Vagina (tissue), 2 donors: ENCODE measurements at regions not wholly inside any gene's neighbourhood (a gene's known extent, or its start where the extent isn't known, plus 50 kb on each side); places are given as distances from the start of the nearest gene placed in this dataset.

Experiments used
- DNase-seq, 2 donors: peaks; one replicate each; pipeline ENCODE4 v3.0.0-alpha.2; 2017; ENCODE audit errors: extremely low spot score in 2 of 2
- H3K27ac ChIP-seq: fragments of 200-600 bp; sonication (generic); one replicate; pipeline ENCODE4 v1.5.1; 2019
- H3K27me3 ChIP-seq: fragments of 200-600 bp; sonication (generic); one replicate; pipeline ENCODE4 v1.5.1; 2019
- H3K36me3 ChIP-seq, 2 donors: fragments of 200-600 bp; sonication (generic); one replicate each; pipeline ENCODE4 v1.5.1; 2017 to 2019
- H3K4me1 ChIP-seq: fragments of 200-600 bp; sonication (generic); one replicate; pipeline ENCODE4 v1.5.1; 2019
- H3K4me3 ChIP-seq, 2 donors: fragments of 200-600 bp; sonication (generic); 1 replicate in 1 of 2; 2 replicates in 1 of 2; pipeline ENCODE4 v1.5.1; 2016 to 2019
- H3K9me3 ChIP-seq: fragments of 200-600 bp; sonication (generic); one replicate; pipeline ENCODE4 v1.5.1; 2019
- CTCF ChIP-seq, 3 experiments: fragments of 450-650 bp in 2 of 3; fragments of 200-600 bp in 1 of 3; sonication (generic) in 1 of 3; IDR thresholded peaks; one replicate each; pipeline ENCODE4 v1.5.1; 2017 to 2019; ENCODE audit warnings: antibody characterized with exemption in 3 of 3, mild to moderate bottlenecking in 2 of 3, moderate library complexity in 2 of 3
- POLR2A ChIP-seq, 2 donors: fragments of 450-650 bp; IDR thresholded peaks; one replicate each; pipeline ENCODE4 v1.6.1; 2017; ENCODE audit warnings: antibody characterized with exemption in 2 of 2, mild to moderate bottlenecking in 2 of 2, moderate library complexity in 2 of 2
- POLR2AphosphoS5 ChIP-seq, 2 donors: sonication (generic); formaldehyde crosslinking; IDR thresholded peaks; one replicate each; pipeline ENCODE4 v1.9.0; 2017; ENCODE audit warnings: antibody characterized with exemption in 2 of 2, mild to moderate bottlenecking in 2 of 2, low read depth in 1 of 2; ENCODE audit not compliant: insufficient read depth in 1 of 2
- intact Hi-C: fragments of 100-400 bp; cut with DNase I; formaldehyde crosslinking; loops from one replicate; pipeline ENCODE4 v1.15.1; 2023

DNA sequence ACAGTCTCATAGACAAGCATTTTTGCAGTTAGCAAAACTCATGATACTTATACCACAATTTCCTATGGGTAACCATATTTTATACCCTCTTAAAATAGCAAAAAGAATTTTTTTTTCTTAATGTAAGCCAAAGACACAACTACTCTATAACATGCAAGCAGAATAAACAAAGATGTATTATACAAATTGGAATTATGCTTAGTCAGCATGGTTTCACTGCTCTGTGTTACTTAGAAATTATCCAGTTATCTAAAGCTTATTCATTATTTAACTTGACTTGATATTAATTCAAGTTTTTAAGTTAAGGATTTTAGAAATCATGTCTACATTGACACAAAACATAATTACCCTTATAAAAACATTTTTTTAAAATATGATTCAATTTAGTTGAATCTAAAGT is 449.8 kb upstream of the CDH2 start:
- TF ChIP-seq CTCF (IDR thresholded peaks at IDR 0.05) = no peak
- no peak for TF ChIP-seq POLR2A (IDR thresholded peaks at IDR 0.05)
- no peak for TF ChIP-seq POLR2AphosphoS5 (IDR thresholded peaks at IDR 0.05; ENCODE audit: insufficient read depth in 1 of 2, low read depth in 1 of 2)
- Histone ChIP-seq H3K4me3 (no peak overlapping the region), H3K9me3 (no peaks in the 10 kb centered on the region), H3K27me3 (no peaks in the 10 kb centered on the region), H3K36me3 (no peaks in the 10 kb centered on the region), H3K4me1 (no peaks in the 10 kb centered on the region), H3K27ac (no peak overlapping the region)
- intact Hi-C loops = no loop called here
- DNase-seq = no peak

- no peaks in the 10 kb centered on the region for H3K4me1 ChIP-seq
- H3K4me3 ChIP-seq = no peak overlapping the region
- H3K9me3 ChIP-seq = no peaks in the 10 kb centered on the region
- no peak for DNase-seq
- H3K36me3 ChIP-seq = no peaks in the 10 kb centered on the region
- H3K27ac ChIP-seq = no peak overlapping the region
- intact Hi-C loops = no loop called here
- H3K27me3 ChIP-seq = no peaks in the 10 kb centered on the region
- TF ChIP-seq CTCF (IDR thresholded peaks at IDR 0.05) (no peak), POLR2A (IDR thresholded peaks at IDR 0.05) (no peak), POLR2AphosphoS5 (IDR thresholded peaks at IDR 0.05; ENCODE audit: insufficient read depth in 1 of 2, low read depth in 1 of 2) (no peak)
Measured at GRCh38 chr18:28607991-28608390, 431.1 kb upstream of the CDH2 start.

DNA sequence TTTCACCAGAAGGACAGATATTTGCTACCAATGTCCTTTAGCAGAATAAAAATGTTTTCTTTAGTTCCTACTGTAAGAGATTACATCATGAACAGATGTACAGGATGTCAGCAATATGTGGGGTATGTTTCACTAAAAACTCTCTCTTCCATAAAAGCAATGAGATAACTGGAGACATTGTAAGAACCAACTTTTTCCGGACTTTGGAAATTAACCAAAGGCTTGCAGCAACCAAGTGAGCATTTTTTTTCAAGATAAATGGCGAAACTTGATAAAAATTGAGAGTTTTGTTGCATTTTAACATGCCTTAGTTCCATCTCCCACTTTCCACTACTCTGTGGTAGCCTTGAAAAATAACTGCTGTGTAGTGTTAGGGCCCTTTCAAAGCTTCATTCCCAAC is 429.8 kb upstream of the CDH2 start:
- Histone ChIP-seq H3K4me1 (no peaks in the 10 kb centered on the region), H3K27ac (no peak overlapping the region), H3K27me3 (no peaks in the 10 kb centered on the region), H3K9me3 (no peaks in the 10 kb centered on the region), H3K4me3 (no peak overlapping the region), H3K36me3 (no peaks in the 10 kb centered on the region)
- TF ChIP-seq CTCF (IDR thresholded peaks at IDR 0.05) (no peak), POLR2A (IDR thresholded peaks at IDR 0.05) (no peak), POLR2AphosphoS5 (IDR thresholded peaks at IDR 0.05; ENCODE audit: insufficient read depth in 1 of 2, low read depth in 1 of 2) (no peak)
- intact Hi-C loops = no loop called here
- DNase-seq = no peak

- TF ChIP-seq POLR2AphosphoS5 (IDR thresholded peaks at IDR 0.05; ENCODE audit: insufficient read depth in 1 of 2, low read depth in 1 of 2) = no peak
- no peak for TF ChIP-seq CTCF (IDR thresholded peaks at IDR 0.05)
- TF ChIP-seq POLR2A (IDR thresholded peaks at IDR 0.05) = no peak
- intact Hi-C loops = no loop called here
Measured at GRCh38 chr18:28602391-28602790, 425.5 kb upstream of the CDH2 start.

GRCh38 chr18:28594034-28594433 is 417.1 kb upstream of the CDH2 start:
- intact Hi-C loops = no loop called here
- Histone ChIP-seq H3K27me3 (no peaks in the 10 kb centered on the region), H3K27ac (no peak overlapping the region), H3K4me3 (no peak overlapping the region), H3K9me3 (no peaks in the 10 kb centered on the region), H3K4me1 (no peaks in the 10 kb centered on the region), H3K36me3 (no peaks in the 10 kb centered on the region)
- DNase-seq = no peak
- TF ChIP-seq POLR2AphosphoS5 (IDR thresholded peaks at IDR 0.05; ENCODE audit: insufficient read depth in 1 of 2, low read depth in 1 of 2) (no peak), POLR2A (IDR thresholded peaks at IDR 0.05) (no peak), CTCF (IDR thresholded peaks at IDR 0.05) (no peak)

More at GRCh38 chr18:28602391-28602790, 425.5 kb upstream of the CDH2 start:
- DNase-seq = no peak
- no peak overlapping the region for H3K4me3 ChIP-seq
- no peaks in the 10 kb centered on the region for H3K27me3 ChIP-seq
- no peak overlapping the region for H3K27ac ChIP-seq
- no peaks in the 10 kb centered on the region for H3K4me1 ChIP-seq
- no peaks in the 10 kb centered on the region for H3K36me3 ChIP-seq
- H3K9me3 ChIP-seq = no peaks in the 10 kb centered on the region
